ENCODE measurements at regions not wholly inside any gene's neighbourhood (a gene's known extent, or its start where the extent isn't known, plus 50 kb on each side); places are given as distances from the start of the nearest gene placed in this dataset.

DNA sequence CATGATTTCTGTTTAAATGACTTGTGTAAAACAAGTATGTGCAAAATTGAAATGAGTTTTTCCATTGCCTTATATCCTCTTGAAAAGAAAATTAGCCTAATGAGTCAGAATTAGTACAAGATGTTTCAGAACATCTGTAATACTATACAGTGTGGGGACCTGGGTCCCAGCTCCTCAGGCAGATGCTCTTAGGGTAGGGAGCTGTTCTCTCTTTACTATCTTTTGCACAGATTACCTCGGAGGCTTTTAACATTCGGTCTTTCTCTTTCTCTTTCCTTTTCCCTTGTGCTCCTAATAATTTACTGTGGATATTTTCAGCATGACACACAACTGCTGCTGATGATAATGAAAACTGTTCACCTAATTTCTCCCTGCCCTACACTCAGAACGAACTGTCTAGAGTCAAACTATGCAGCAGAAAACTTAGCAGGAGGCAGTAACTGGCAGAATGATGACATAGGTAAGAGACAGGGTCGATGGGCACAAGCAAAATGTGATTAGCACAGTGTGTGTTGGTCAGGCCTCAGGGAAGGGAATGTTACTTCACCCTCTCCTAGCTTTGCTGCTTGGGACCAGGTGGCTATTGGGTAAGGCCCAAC lies 455.3 kb downstream of the PDHA2 start:
- H3K4me1 ChIP-seq (ENCODE audit: control insufficient read depth, insufficient read depth, low read length): no peaks in the 10 kb centered on the region
- H3K27me3 ChIP-seq (ENCODE audit: control insufficient read depth, insufficient read depth, low read length): no peaks in the 10 kb centered on the region
- no peak overlapping the region for H3K27ac ChIP-seq (ENCODE audit: low read length)
- intact Hi-C loops (cut with micrococcal nuclease; ENCODE audit: unreplicated experiment) (no loop called here), in situ Hi-C loops (cut with HindIII; ENCODE audit: low pct_unique_long_range_greater_than_20kb, low sequenced_read_pairs) (no loop called here)
- DNase-seq (ENCODE audit: low read depth, low spot score) (no peak), ATAC-seq (no peak)
- H3K9me3 ChIP-seq (ENCODE audit: control insufficient read depth, insufficient read depth, low read depth, low read length): no peaks in the 10 kb centered on the region
- no peaks in the 10 kb centered on the region for H3K36me3 ChIP-seq (ENCODE audit: control insufficient read depth, insufficient read depth, low read length)
- POLR2A ChIA-PET: no interaction called here
- H3K4me3 ChIP-seq (ENCODE audit: low read depth in 2 of 2, low read length in 2 of 2): no peak overlapping the region
- BruUV-seq (replicated peaks): no TSS peak
- no peak for TF ChIP-seq TCF7L2 (IDR thresholded peaks at IDR 0.05; ENCODE audit: low read depth, low read length)
- TF ChIP-seq, protein P1, sequence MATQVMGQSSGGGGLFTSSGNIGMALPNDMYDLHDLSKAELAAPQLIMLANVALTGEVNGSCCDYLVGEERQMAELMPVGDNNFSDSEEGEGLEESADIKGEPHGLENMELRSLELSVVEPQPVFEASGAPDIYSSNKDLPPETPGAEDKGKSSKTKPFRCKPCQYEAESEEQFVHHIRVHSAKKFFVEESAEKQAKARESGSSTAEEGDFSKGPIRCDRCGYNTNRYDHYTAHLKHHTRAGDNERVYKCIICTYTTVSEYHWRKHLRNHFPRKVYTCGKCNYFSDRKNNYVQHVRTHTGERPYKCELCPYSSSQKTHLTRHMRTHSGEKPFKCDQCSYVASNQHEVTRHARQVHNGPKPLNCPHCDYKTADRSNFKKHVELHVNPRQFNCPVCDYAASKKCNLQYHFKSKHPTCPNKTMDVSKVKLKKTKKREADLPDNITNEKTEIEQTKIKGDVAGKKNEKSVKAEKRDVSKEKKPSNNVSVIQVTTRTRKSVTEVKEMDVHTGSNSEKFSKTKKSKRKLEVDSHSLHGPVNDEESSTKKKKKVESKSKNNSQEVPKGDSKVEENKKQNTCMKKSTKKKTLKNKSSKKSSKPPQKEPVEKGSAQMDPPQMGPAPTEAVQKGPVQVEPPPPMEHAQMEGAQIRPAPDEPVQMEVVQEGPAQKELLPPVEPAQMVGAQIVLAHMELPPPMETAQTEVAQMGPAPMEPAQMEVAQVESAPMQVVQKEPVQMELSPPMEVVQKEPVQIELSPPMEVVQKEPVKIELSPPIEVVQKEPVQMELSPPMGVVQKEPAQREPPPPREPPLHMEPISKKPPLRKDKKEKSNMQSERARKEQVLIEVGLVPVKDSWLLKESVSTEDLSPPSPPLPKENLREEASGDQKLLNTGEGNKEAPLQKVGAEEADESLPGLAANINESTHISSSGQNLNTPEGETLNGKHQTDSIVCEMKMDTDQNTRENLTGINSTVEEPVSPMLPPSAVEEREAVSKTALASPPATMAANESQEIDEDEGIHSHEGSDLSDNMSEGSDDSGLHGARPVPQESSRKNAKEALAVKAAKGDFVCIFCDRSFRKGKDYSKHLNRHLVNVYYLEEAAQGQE (IDR thresholded peaks at IDR 0.05; ENCODE audit: insufficient read depth in 1 of 2, low read depth in 2 of 2, low read length in 1 of 2): no peak
- TF ChIP-seq POLR2AphosphoS5 (IDR thresholded peaks at IDR 0.05; ENCODE audit: low read depth, low read length): no peak
- no peak for TF ChIP-seq CTCF (IDR thresholded peaks at IDR 0.05)
- no peak for TF ChIP-seq SIN3A (IDR thresholded peaks at IDR 0.05; ENCODE audit: borderline replicate concordance, insufficient read depth, low read depth, low read length)
- CTCF ChIA-PET: no interaction called here

GRCh38 chr4:96301715-96302114 lies 461.8 kb downstream of the PDHA2 start:
- TF ChIP-seq SIN3A (IDR thresholded peaks at IDR 0.05; ENCODE audit: borderline replicate concordance, insufficient read depth, low read depth, low read length) (no peak), TCF7L2 (IDR thresholded peaks at IDR 0.05; ENCODE audit: low read depth, low read length) (no peak), CTCF (IDR thresholded peaks at IDR 0.05) (no peak)
- TF ChIP-seq, protein P1 (IDR thresholded peaks at IDR 0.05; ENCODE audit: insufficient read depth in 1 of 2, low read depth in 2 of 2, low read length in 1 of 2): no peak
- no peak overlapping the region for H3K27ac ChIP-seq (ENCODE audit: low read length)
- DNase-seq (ENCODE audit: low read depth, low spot score) (no peak), ATAC-seq (no peak)
- no TSS peak for BruUV-seq (replicated peaks)
- H3K36me3 ChIP-seq (ENCODE audit: control insufficient read depth, insufficient read depth, low read length): no peaks in the 10 kb centered on the region
- in situ Hi-C loops (cut with HindIII; ENCODE audit: low pct_unique_long_range_greater_than_20kb, low sequenced_read_pairs): no loop called here
- ChIA-PET CTCF (no interaction called here), POLR2A (no interaction called here)
- no peak overlapping the region for H3K4me3 ChIP-seq (ENCODE audit: low read depth in 2 of 2, low read length in 2 of 2)
- no peaks in the 10 kb centered on the region for H3K27me3 ChIP-seq (ENCODE audit: control insufficient read depth, insufficient read depth, low read length)
- intact Hi-C loops (cut with micrococcal nuclease; ENCODE audit: unreplicated experiment): no loop called here
- no peaks in the 10 kb centered on the region for H3K4me1 ChIP-seq (ENCODE audit: control insufficient read depth, insufficient read depth, low read length)
- no peaks in the 10 kb centered on the region for H3K9me3 ChIP-seq (ENCODE audit: control insufficient read depth, insufficient read depth, low read depth, low read length)

All from Panc1 (cell line).